ENCODE measurements at regions not wholly inside any gene's neighbourhood (a gene's known extent, or its start where the extent isn't known, plus 50 kb on each side); places are given as distances from the start of the nearest gene placed in this dataset.

GRCh38 chr5:143476601-143477211 lies 73.2 kb upstream of the NR3C1 start:
- intact Hi-C loops (cut with DNase I): no loop called here
- no peak overlapping the region for H3K4me3 ChIP-seq (ENCODE audit: low read length in 3 of 3)
- no peaks in the 10 kb centered on the region for H3K27me3 ChIP-seq (ENCODE audit: control insufficient read depth, insufficient read depth, low read length)
- no peak for FAIRE-seq
- no peak overlapping the region for H3K9ac ChIP-seq (ENCODE audit: low read length in 3 of 3)
- H3K27ac ChIP-seq (ENCODE audit: low read depth in 2 of 2, low read length in 2 of 2): no peak overlapping the region
- H3K4me1 ChIP-seq (ENCODE audit: control insufficient read depth in 2 of 3, insufficient read depth in 2 of 3, low read depth in 1 of 3, low read length in 3 of 3): no peaks in the 10 kb centered on the region
- DNase-seq: no peak
- no peaks in the 10 kb centered on the region for H3K36me3 ChIP-seq (ENCODE audit: control insufficient read depth in 2 of 3, insufficient read depth in 3 of 3, low read length in 3 of 3)
- TF ChIP-seq CTCF (IDR thresholded peaks at IDR 0.05; ENCODE audit: borderline replicate concordance, extremely low read depth, insufficient read depth): no peak
- H3K9me3 ChIP-seq (ENCODE audit: control insufficient read depth in 2 of 3, insufficient read depth in 1 of 3, low read length in 3 of 3): no peaks in the 10 kb centered on the region

- intact Hi-C loops (cut with DNase I): no loop called here
- TF ChIP-seq CTCF (IDR thresholded peaks at IDR 0.05; ENCODE audit: borderline replicate concordance, extremely low read depth, insufficient read depth): no peak
- H3K4me1 ChIP-seq (ENCODE audit: control insufficient read depth in 2 of 3, insufficient read depth in 2 of 3, low read depth in 1 of 3, low read length in 3 of 3): no peaks in the 10 kb centered on the region
- FAIRE-seq (no peak), DNase-seq (no peak)
- no peaks in the 10 kb centered on the region for H3K9me3 ChIP-seq (ENCODE audit: control insufficient read depth in 2 of 3, insufficient read depth in 1 of 3, low read length in 3 of 3)
- H3K36me3 ChIP-seq (ENCODE audit: control insufficient read depth in 2 of 3, insufficient read depth in 3 of 3, low read length in 3 of 3): no peaks in the 10 kb centered on the region
- no peak overlapping the region for H3K9ac ChIP-seq (ENCODE audit: low read length in 3 of 3)
- no peak overlapping the region for H3K4me3 ChIP-seq (ENCODE audit: low read length in 3 of 3)
- no peak overlapping the region for H3K27ac ChIP-seq (ENCODE audit: low read depth in 2 of 2, low read length in 2 of 2)
- H3K27me3 ChIP-seq (ENCODE audit: control insufficient read depth, insufficient read depth, low read length): no peaks in the 10 kb centered on the region
These were observed 71.1 kb upstream of the NR3C1 start for GRCh38 chr5:143474616-143475015.

- H3K27me3 ChIP-seq (ENCODE audit: control insufficient read depth, insufficient read depth, low read length): no peaks in the 10 kb centered on the region
- no peaks in the 10 kb centered on the region for H3K9me3 ChIP-seq (ENCODE audit: control insufficient read depth in 2 of 3, insufficient read depth in 1 of 3, low read length in 3 of 3)
- H3K4me3 ChIP-seq (ENCODE audit: low read length in 3 of 3): no peak overlapping the region
- H3K4me1 ChIP-seq (ENCODE audit: control insufficient read depth in 2 of 3, insufficient read depth in 2 of 3, low read depth in 1 of 3, low read length in 3 of 3): no peaks in the 10 kb centered on the region
- DNase-seq (no peak), FAIRE-seq (peak; percentile 35)
- no peak overlapping the region for H3K9ac ChIP-seq (ENCODE audit: low read length in 3 of 3)
- H3K36me3 ChIP-seq (ENCODE audit: control insufficient read depth in 2 of 3, insufficient read depth in 3 of 3, low read length in 3 of 3): no peaks in the 10 kb centered on the region
- TF ChIP-seq CTCF (IDR thresholded peaks at IDR 0.05; ENCODE audit: borderline replicate concordance, extremely low read depth, insufficient read depth): no peak
- intact Hi-C loops (cut with DNase I): no loop called here
- no peak overlapping the region for H3K27ac ChIP-seq (ENCODE audit: low read depth in 2 of 2, low read length in 2 of 2)
These were observed 70.0 kb upstream of the NR3C1 start for GRCh38 chr5:143473481-143473880.

- no peak for TF ChIP-seq CTCF (IDR thresholded peaks at IDR 0.05; ENCODE audit: borderline replicate concordance, extremely low read depth, insufficient read depth)
- no peak overlapping the region for H3K9ac ChIP-seq (ENCODE audit: low read length in 3 of 3)
- FAIRE-seq (no peak), DNase-seq (no peak)
- intact Hi-C loops (cut with DNase I): no loop called here
- no peak overlapping the region for H3K27ac ChIP-seq (ENCODE audit: low read depth in 2 of 2, low read length in 2 of 2)
- H3K9me3 ChIP-seq (ENCODE audit: control insufficient read depth in 2 of 3, insufficient read depth in 1 of 3, low read length in 3 of 3): no peaks in the 10 kb centered on the region
- no peak overlapping the region for H3K4me3 ChIP-seq (ENCODE audit: low read length in 3 of 3)
- no peaks in the 10 kb centered on the region for H3K4me1 ChIP-seq (ENCODE audit: control insufficient read depth in 2 of 3, insufficient read depth in 2 of 3, low read depth in 1 of 3, low read length in 3 of 3)
- no peaks in the 10 kb centered on the region for H3K36me3 ChIP-seq (ENCODE audit: control insufficient read depth in 2 of 3, insufficient read depth in 3 of 3, low read length in 3 of 3)
- no peaks in the 10 kb centered on the region for H3K27me3 ChIP-seq (ENCODE audit: control insufficient read depth, insufficient read depth, low read length)
These were observed 69.1 kb upstream of the NR3C1 start for GRCh38 chr5:143472576-143472975.

All from kidney (tissue), 13 donors.